ENCODE measurements at regions not wholly inside any gene's neighbourhood (a gene's known extent, or its start where the extent isn't known, plus 50 kb on each side); places are given as distances from the start of the nearest gene placed in this dataset.
"Not testable (repeated sequence)": the region's sequence is repeated elsewhere in the genome, so short reads cannot be mapped to it uniquely, and the experiment has no call there.

DNA sequence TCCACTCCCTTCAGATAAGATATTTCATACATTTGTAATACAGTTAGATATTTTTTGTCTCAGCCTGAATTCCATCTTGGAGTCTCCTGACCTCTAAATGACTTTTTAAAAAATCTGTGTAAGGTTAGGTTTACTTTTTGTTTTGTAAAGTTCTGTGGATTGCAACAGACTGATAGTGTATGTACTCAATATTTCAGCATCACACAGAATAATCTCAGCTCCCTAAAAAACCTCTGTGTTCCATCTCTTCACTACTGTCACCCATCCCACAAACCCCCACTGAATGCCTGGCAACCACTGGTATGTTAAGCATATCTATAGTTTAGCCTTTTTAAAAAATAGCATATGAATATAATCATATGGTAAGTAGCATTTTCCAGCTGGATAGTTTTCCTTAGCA lies 951.1 kb upstream of the ADAMTS5 start:
- H3K27ac ChIP-seq (ENCODE audit: low read length in 2 of 2); H3K9me3 Mint-ChIP-seq (ENCODE audit: insufficient read depth); H4K20me1 ChIP-seq (ENCODE audit: control insufficient read depth, insufficient read depth, low read length, poor library complexity, severe bottlenecking); H3K27me3 ChIP-seq (replicated peaks in 1 of 4; ENCODE audit: control extremely low read depth in 1 of 4, control insufficient read depth in 3 of 4, insufficient read depth in 4 of 4, low read length in 3 of 4); H3K9ac ChIP-seq (ENCODE audit: low read length); H3K79me2 ChIP-seq (ENCODE audit: control insufficient read depth, insufficient read depth, low read length); H3K36me3 ChIP-seq (replicated peaks in 1 of 2; ENCODE audit: control extremely low read depth in 1 of 2, control insufficient read depth in 1 of 2, extremely low read depth in 1 of 2, insufficient read depth in 2 of 2, low read length in 1 of 2); ATAC-seq (ENCODE audit: low read depth); H3K4me3 ChIP-seq (ENCODE audit: control extremely low read depth in 1 of 5, extremely low read depth in 1 of 5, insufficient read depth in 1 of 5, low read depth in 2 of 5, low read length in 4 of 5); POLR2A ChIA-PET; H3K9me3 ChIP-seq (ENCODE audit: control extremely low read depth in 1 of 3, control insufficient read depth in 2 of 3, insufficient read depth in 1 of 3, low read length in 2 of 3); H3K4me1 Mint-ChIP-seq; H3K4me2 ChIP-seq (replicated peaks; ENCODE audit: low read depth, low read length, poor library complexity, severe bottlenecking); intact Hi-C loops (cut with micrococcal nuclease); CTCF ChIA-PET; H3K4me1 ChIP-seq (ENCODE audit: control insufficient read depth in 2 of 2, insufficient read depth in 2 of 2, low read length in 2 of 2); DNase-seq; H3K4me3 Mint-ChIP-seq; H2AFZ ChIP-seq (ENCODE audit: insufficient read depth, low read depth, low read length, poor library complexity, severe bottlenecking); H3K27me3 Mint-ChIP-seq; H3K27ac Mint-ChIP-seq: not testable (repeated sequence)

- H3K4me3 ChIP-seq (ENCODE audit: control extremely low read depth in 1 of 5, extremely low read depth in 1 of 5, insufficient read depth in 1 of 5, low read depth in 2 of 5, low read length in 4 of 5); H3K27ac Mint-ChIP-seq; H3K4me3 Mint-ChIP-seq; H3K36me3 ChIP-seq (replicated peaks in 1 of 2; ENCODE audit: control extremely low read depth in 1 of 2, control insufficient read depth in 1 of 2, extremely low read depth in 1 of 2, insufficient read depth in 2 of 2, low read length in 1 of 2); intact Hi-C loops (cut with micrococcal nuclease); H4K20me1 ChIP-seq (ENCODE audit: control insufficient read depth, insufficient read depth, low read length, poor library complexity, severe bottlenecking); DNase-seq; H3K79me2 ChIP-seq (ENCODE audit: control insufficient read depth, insufficient read depth, low read length); H2AFZ ChIP-seq (ENCODE audit: insufficient read depth, low read depth, low read length, poor library complexity, severe bottlenecking); H3K9me3 Mint-ChIP-seq (ENCODE audit: insufficient read depth); H3K9ac ChIP-seq (ENCODE audit: low read length); H3K9me3 ChIP-seq (ENCODE audit: control extremely low read depth in 1 of 3, control insufficient read depth in 2 of 3, insufficient read depth in 1 of 3, low read length in 2 of 3); POLR2A ChIA-PET; H3K4me2 ChIP-seq (replicated peaks; ENCODE audit: low read depth, low read length, poor library complexity, severe bottlenecking); H3K4me1 ChIP-seq (ENCODE audit: control insufficient read depth in 2 of 2, insufficient read depth in 2 of 2, low read length in 2 of 2); CTCF ChIA-PET; H3K27me3 Mint-ChIP-seq; H3K27me3 ChIP-seq (replicated peaks in 1 of 4; ENCODE audit: control extremely low read depth in 1 of 4, control insufficient read depth in 3 of 4, insufficient read depth in 4 of 4, low read length in 3 of 4); H3K27ac ChIP-seq (ENCODE audit: low read length in 2 of 2); H3K4me1 Mint-ChIP-seq; ATAC-seq (ENCODE audit: low read depth): not testable (repeated sequence)
- 100% methylated on average over 1 of the region's 2 CpGs for WGBS (ENCODE audit: insufficient coverage)
These were observed 949.4 kb upstream of the ADAMTS5 start for GRCh38 chr21:27916326-27916725.

- intact Hi-C loops (cut with micrococcal nuclease); POLR2A ChIA-PET: not testable (repeated sequence)
These were observed 945.2 kb upstream of the ADAMTS5 start for GRCh38 chr21:27912133-27912532.

DNA sequence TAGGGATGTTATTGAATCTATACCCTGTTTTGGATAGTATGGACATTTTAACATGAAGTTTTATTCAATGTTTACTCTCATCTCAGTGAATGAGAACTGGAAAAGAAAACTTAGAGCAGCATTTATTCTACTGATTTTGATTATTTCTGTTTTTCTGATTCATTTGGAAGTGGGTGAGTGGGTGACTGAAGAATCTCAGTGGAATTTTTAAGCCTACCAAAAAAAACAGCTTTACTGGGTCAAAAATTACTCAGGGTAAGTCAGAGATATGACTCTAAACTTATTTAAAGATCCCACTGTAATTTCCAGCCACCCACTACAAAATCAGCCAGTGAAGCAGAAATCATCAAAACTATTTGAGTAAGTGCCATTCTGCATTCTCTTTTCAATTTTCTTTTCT lies 942.6 kb upstream of the ADAMTS5 start:
- H3K79me2 ChIP-seq (ENCODE audit: control insufficient read depth, insufficient read depth, low read length); H3K9me3 Mint-ChIP-seq (ENCODE audit: insufficient read depth); H3K4me3 ChIP-seq (ENCODE audit: control extremely low read depth in 1 of 5, extremely low read depth in 1 of 5, insufficient read depth in 1 of 5, low read depth in 2 of 5, low read length in 4 of 5); H3K9ac ChIP-seq (ENCODE audit: low read length); H3K4me1 ChIP-seq (ENCODE audit: control insufficient read depth in 2 of 2, insufficient read depth in 2 of 2, low read length in 2 of 2); intact Hi-C loops (cut with micrococcal nuclease); H3K27ac Mint-ChIP-seq; H3K4me1 Mint-ChIP-seq; DNase-seq; ATAC-seq (ENCODE audit: low read depth); CTCF ChIA-PET; H4K20me1 ChIP-seq (ENCODE audit: control insufficient read depth, insufficient read depth, low read length, poor library complexity, severe bottlenecking); H3K27me3 ChIP-seq (replicated peaks in 1 of 4; ENCODE audit: control extremely low read depth in 1 of 4, control insufficient read depth in 3 of 4, insufficient read depth in 4 of 4, low read length in 3 of 4); H3K9me3 ChIP-seq (ENCODE audit: control extremely low read depth in 1 of 3, control insufficient read depth in 2 of 3, insufficient read depth in 1 of 3, low read length in 2 of 3); POLR2A ChIA-PET; H3K27me3 Mint-ChIP-seq; H2AFZ ChIP-seq (ENCODE audit: insufficient read depth, low read depth, low read length, poor library complexity, severe bottlenecking); H3K4me3 Mint-ChIP-seq; H3K4me2 ChIP-seq (replicated peaks; ENCODE audit: low read depth, low read length, poor library complexity, severe bottlenecking); H3K27ac ChIP-seq (ENCODE audit: low read length in 2 of 2); H3K36me3 ChIP-seq (replicated peaks in 1 of 2; ENCODE audit: control extremely low read depth in 1 of 2, control insufficient read depth in 1 of 2, extremely low read depth in 1 of 2, insufficient read depth in 2 of 2, low read length in 1 of 2): not testable (repeated sequence)

More at GRCh38 chr21:27912133-27912532, 945.2 kb upstream of the ADAMTS5 start:
- H3K27ac Mint-ChIP-seq; H3K4me3 ChIP-seq (ENCODE audit: control extremely low read depth in 1 of 5, extremely low read depth in 1 of 5, insufficient read depth in 1 of 5, low read depth in 2 of 5, low read length in 4 of 5); H3K27me3 Mint-ChIP-seq; H3K4me1 Mint-ChIP-seq; H3K27ac ChIP-seq (ENCODE audit: low read length in 2 of 2); H3K4me1 ChIP-seq (ENCODE audit: control insufficient read depth in 2 of 2, insufficient read depth in 2 of 2, low read length in 2 of 2); H3K27me3 ChIP-seq (replicated peaks in 1 of 4; ENCODE audit: control extremely low read depth in 1 of 4, control insufficient read depth in 3 of 4, insufficient read depth in 4 of 4, low read length in 3 of 4); H3K79me2 ChIP-seq (ENCODE audit: control insufficient read depth, insufficient read depth, low read length); H3K36me3 ChIP-seq (replicated peaks in 1 of 2; ENCODE audit: control extremely low read depth in 1 of 2, control insufficient read depth in 1 of 2, extremely low read depth in 1 of 2, insufficient read depth in 2 of 2, low read length in 1 of 2); H4K20me1 ChIP-seq (ENCODE audit: control insufficient read depth, insufficient read depth, low read length, poor library complexity, severe bottlenecking); H3K4me3 Mint-ChIP-seq; ATAC-seq (ENCODE audit: low read depth); CTCF ChIA-PET; H3K9ac ChIP-seq (ENCODE audit: low read length); DNase-seq; H3K4me2 ChIP-seq (replicated peaks; ENCODE audit: low read depth, low read length, poor library complexity, severe bottlenecking); H3K9me3 ChIP-seq (ENCODE audit: control extremely low read depth in 1 of 3, control insufficient read depth in 2 of 3, insufficient read depth in 1 of 3, low read length in 2 of 3); H2AFZ ChIP-seq (ENCODE audit: insufficient read depth, low read depth, low read length, poor library complexity, severe bottlenecking); H3K9me3 Mint-ChIP-seq (ENCODE audit: insufficient read depth): not testable (repeated sequence)
- no CpG with 5 or more reads among the region's 2 CpGs for WGBS (ENCODE audit: insufficient coverage)
